ENCODE measurements at regions not wholly inside any gene's neighbourhood (a gene's known extent, or its start where the extent isn't known, plus 50 kb on each side); places are given as distances from the start of the nearest gene placed in this dataset.
"Not testable (repeated sequence)": the region's sequence is repeated elsewhere in the genome, so short reads cannot be mapped to it uniquely, and the experiment has no call there.

GRCh38 chr12:9295872-9296271 lies 87.7 kb upstream of the PZP start:
- TF ChIP-seq POLR2A, POLR2AphosphoS5 (IDR thresholded peaks at IDR 0.05; ENCODE audit: low read depth, low read length): not testable (repeated sequence)
